HG02970 (cell line): ENCODE measurements at regions not wholly inside any gene's neighbourhood (a gene's known extent, or its start where the extent isn't known, plus 50 kb on each side); places are given as distances from the start of the nearest gene placed in this dataset.
"Not testable (repeated sequence)": the region's sequence is repeated elsewhere in the genome, so short reads cannot be mapped to it uniquely, and the experiment has no call there.

Experiments
- ATAC-seq: cut with Tn5 transposase; IDR thresholded peaks from one replicate; pipeline ENCODE4 v1.9.1; 2021; ENCODE audit warnings: mild to moderate bottlenecking, moderate library complexity, moderate number of reproducible peaks; ENCODE audit not compliant: unreplicated experiment, low FRiP score

GRCh38 chr9:108039493-108039892 lies 549.9 kb upstream of the KLF4 start:
- no peak for ATAC-seq

DNA sequence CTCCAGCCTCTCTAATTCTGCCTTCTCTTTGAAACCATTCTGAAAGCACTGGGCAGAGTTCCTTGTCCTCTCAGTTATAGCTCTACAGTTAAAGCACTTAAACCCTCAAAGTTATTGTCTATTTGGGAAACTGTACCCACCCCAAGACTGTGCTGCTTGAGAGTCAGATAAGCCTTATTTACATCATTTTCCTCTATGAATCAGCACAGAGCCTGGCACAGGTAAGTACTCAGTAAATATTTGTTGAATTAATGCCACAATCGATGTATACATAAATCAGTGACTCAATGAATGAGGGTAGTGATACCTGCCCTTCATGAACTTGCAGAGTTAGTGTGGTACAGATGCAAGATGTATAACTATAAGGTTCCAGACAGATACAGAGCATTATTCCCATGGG lies 549.4 kb upstream of the KLF4 start:
- ATAC-seq: no peak

GRCh38 chr9:108035487-108035886 lies 545.9 kb upstream of the KLF4 start:
- ATAC-seq: no peak

DNA sequence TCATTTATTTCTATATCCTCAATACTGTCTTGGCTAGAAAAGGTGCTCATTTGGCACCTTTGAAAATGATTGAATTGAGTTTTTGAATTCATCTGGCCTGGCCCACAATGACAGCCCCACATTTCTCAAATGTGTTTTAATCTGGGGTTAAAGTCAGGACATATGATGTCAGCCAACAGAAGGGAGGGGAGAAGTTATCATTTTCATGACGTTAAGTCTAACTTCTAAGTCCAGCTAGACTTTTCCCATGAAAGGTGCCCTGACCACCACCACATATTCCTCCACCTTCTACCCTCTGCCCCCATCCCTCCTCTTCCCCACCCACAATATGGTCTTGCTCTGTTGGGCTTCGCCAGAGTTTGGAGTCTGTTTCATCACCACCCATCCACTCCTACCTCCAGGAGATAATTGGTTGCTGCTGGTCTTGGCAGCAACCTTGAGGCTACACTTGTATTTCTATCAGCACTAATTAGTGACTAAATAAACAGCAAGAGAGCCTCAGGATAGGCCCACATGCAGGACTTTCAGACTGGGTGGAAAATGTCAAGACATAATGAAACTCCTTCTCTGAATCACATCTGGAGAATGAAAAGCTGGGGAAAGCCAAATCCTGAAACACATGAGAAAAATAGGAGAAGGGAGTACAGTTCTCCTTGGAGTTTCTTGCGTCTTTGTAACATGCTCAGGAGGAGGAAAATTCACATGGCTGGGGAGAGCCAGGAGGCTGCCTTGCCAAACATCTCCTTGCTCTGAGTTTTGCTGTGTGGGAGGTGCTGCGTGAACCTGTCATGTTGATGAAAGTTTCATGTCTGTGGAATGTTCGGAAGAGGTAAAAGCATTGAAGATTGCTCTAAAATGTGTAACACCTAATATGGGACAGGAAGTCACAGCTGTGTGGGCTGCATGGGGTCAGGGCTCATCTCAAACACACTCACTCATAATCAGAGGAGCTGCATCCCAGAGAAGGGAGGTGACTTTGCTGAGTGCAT lies 544.7 kb upstream of the KLF4 start:
- ATAC-seq: no peak

DNA sequence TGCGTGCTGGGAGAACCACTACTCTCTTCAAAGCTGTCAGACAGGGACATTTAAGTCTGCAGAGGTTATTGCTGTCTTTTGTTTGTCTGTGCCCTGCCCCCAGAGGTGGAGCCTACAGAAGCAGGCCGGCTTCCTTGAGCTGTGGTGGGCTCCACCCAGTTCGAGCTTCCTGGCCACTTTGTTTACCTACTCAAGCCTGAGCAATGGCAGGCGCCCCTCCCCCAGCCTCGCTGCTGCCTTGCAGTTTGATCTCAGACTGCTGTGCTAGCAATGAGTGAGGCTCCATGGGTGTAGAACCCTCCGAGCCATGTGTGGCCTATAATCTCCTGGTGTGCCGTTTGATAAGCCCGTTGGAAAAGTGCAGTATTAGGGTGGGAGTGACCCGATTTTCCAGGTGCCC lies 542.5 kb upstream of the KLF4 start:
- not testable (repeated sequence) for ATAC-seq

- not testable (repeated sequence) for ATAC-seq
These were observed 541.7 kb upstream of the KLF4 start for GRCh38 chr9:108031221-108031620.

- ATAC-seq: not testable (repeated sequence)
These were observed 537.1 kb upstream of the KLF4 start for GRCh38 chr9:108026718-108027117.

DNA sequence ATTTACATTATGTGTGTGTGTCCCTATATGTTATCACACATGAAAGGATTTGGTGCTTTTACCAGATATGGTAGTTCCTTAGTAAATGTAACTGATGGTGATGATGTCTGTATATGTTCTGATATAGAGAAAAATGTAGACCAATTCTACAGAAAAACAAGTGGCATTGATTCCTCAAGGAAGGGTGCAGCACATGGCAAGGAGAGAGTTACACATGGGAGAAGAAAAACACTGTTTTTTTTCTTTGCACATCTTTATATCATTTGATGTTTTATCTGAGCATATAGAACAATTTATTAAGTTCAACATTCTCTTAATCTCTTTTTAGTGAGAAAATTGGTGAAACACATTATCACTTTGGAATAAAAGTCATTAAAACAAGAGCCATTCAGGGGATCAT lies 535.0 kb upstream of the KLF4 start:
- ATAC-seq: no peak

GRCh38 chr9:108022246-108022935 lies 532.8 kb upstream of the KLF4 start:
- no peak for ATAC-seq

DNA sequence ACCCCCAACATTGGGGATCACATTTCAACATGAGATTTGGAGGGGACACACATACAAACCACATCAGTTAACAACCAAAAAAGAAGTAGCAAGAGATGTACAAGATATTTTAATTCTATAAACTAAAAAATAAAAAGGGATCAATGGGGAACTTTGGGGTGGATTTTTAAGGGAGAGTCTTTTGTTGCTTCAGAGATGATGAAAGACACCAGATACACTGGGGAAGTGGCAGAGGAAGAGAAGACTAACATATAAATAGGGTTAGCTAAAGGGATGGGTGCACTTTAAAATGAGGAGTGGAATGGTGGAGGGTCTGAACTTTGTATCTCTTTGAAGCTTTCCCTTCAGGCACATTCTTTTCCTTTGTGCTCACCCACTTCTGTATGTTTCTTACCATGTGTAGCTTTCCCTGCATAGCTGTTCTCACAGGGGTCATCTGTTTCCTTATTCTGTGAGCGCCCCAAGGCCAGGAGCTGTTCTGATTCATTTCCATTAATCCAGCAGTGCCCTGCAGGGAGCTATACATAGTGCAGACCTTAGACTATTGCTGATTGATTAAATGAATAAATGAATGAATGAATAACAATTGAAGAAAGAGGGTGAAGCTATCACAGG lies 531.6 kb upstream of the KLF4 start:
- ATAC-seq: no peak

GRCh38 chr9:108019821-108020220 lies 530.3 kb upstream of the KLF4 start:
- ATAC-seq: no peak

DNA sequence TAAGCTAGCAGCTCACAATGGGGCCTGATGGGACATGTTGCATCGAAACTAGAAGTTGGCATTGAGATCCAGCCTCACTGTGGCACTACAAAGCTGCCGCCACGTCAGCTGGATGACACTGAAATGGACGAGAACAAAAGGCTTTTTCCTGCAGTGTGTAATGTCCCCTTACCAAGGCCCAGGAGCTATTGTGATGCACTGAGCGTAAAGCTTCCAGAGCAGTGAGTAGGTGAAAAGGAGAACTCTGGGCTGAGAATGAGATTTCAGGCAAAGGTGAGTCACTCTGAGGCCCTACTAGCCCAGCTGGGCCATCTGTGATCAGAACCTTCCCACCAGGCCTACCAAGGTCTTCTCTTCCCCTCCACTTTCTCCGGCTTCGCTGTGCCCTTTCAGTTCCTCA lies 528.1 kb upstream of the KLF4 start:
- ATAC-seq: no peak

DNA sequence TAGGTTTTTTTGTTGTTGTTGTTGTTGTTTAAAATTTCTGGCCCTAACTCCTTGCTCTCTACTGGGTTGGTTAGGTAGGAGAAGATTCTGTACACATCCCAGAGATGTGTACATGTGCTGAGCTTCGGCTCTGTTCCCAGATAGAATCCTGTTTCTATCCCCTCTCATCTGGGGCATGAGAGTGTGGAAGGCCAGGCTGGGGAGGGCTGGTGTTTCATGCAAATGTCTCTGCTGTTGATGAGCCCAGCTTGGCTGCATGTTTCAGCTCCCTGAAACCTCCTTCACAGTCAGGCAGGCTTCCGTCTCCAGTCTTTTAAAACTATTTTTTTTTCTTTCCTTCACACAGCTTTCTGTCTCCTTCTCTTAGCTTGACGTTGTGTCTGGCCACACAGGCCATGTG lies 526.9 kb upstream of the KLF4 start:
- no peak for ATAC-seq

GRCh38 chr9:108015690-108016089 lies 526.1 kb upstream of the KLF4 start:
- ATAC-seq: no peak

GRCh38 chr9:108014353-108014752 lies 524.8 kb upstream of the KLF4 start:
- no peak for ATAC-seq

DNA sequence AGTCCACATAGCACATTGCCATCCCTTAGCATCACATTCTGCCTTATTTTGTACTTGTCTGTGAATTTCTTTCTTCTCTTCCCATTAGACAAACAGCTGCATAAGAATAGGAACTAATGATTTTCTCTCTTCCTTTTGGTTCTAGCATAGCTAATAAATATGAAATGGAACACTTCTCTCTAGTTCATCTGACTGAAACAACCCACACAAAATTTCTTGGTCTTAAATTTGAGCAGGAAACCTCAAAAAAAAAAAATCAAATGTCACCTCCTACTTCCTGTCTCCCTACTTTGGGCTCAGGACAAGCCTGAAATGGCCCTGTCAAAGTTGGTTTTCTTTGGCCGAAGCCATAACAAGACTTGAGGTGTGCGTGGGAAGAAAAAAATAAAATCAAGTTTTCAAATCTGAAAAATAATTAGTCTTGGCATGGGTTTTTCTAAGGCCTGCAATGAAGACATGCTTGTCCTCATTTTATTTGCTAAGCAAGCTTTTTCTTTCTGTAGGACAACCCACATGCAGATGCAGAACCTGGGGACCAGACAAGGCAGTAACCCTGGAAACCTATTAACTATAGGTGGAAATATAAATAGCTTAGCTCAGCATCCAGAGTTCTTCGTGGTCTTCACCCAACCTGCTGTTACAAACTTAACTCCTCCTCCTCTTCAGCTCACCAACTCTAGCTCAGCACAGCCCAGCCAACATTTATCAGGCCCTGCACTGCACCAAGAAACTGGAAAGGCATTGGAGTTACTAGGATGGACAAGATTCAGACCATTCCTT lies 523.5 kb upstream of the KLF4 start:
- no peak for ATAC-seq

DNA sequence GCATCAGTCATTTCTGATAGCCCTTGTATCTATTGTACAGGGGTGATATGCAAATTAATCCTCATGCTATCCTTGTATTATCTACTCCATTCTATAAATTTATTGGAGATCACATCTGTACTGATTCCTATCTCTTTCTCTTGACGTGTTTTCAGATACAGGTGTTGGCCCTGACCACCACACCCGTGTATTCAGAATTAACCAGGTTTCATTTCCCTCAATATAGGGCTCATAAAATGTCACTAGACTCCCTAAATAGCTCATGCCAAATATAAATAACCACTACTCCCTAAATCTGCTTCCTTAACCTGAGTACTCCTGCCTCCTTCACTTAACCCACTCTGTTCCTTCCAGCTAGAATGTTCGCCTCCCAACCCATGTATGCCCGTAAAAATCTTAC lies 522.8 kb upstream of the KLF4 start:
- ATAC-seq: no peak

- ATAC-seq: no peak
These were observed 514.0 kb upstream of the KLF4 start for GRCh38 chr9:108003526-108003925.

DNA sequence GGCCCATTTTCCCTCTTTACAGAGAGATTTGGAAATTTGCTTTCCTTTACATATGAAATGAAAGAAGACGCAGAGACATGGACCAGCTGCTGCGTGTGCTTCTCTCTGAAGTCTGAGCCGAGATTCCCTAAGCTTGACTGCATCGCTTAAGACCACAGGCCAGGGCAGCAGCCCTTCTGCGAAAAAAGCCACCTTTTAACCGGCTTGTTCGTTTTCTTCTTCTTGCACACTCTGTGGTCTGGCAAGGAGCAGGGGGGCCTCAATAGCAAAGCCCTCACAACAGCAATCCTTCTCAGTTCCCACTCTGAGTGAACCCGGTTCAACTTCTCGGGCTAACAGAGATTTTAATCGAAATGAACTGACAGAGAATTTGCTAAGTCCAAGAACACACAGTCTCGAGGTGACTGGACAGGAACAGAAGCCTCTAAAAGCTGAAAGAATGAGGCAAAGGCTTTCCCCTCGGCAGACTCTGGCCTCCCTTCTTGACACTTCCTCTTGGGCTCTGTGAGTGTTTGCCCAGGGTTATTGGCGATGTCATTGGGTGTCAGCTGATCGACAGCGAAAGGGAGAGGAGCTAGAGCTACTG lies 512.9 kb upstream of the KLF4 start:
- ATAC-seq: no peak

GRCh38 chr9:108001237-108001636 lies 511.7 kb upstream of the KLF4 start:
- ATAC-seq: no peak
